GM21390 (cell line): ENCODE measurements at regions not wholly inside any gene's neighbourhood (a gene's known extent, or its start where the extent isn't known, plus 50 kb on each side); places are given as distances from the start of the nearest gene placed in this dataset.

Experiments
- ATAC-seq: cut with Tn5 transposase; IDR thresholded peaks from one replicate; pipeline ENCODE4 v1.9.1; 2021; ENCODE audit not compliant: unreplicated experiment

DNA sequence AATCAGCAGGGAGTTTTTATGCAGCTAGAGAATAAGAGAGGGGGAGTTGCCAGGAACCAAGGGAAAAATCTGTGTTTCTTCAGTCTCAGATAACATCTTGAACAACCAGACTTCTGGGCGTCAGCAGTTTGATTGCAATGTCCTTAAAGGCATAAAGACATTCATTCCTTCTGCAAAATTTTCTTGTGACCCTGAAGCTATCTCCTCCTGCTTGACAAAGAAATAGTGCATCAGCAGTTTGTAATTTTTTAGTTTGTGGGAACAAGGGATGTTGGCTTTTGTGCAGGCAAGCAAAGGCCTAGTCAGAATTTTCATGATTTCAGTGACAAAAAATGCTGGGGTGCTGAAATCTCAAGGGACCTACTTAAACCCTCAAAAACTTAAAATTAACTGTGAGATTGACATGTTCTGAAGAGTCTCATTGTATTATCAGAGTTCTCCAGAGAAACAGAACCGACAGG, 125.8 kb upstream of the UNC5C start:
- ATAC-seq, result no peak

DNA sequence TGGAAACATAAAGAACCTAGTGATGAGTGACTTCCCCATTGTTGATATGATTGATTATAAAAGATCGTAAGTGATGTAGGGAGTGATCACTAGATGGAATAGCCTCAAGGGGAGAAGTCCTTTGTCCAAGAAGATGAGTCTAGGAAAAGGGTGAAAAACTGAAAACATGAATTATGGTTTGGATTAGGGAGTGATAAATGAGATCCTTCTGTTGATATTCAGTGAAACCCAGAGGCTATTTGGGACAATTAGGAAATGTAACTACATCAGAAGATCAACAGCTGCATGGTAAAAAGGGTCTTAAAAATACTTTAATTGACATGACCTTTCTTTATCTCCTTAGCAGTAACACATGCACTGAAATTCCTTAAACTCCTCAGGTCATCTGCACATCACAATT, 124.0 kb upstream of the UNC5C start:
- no peak for ATAC-seq

DNA sequence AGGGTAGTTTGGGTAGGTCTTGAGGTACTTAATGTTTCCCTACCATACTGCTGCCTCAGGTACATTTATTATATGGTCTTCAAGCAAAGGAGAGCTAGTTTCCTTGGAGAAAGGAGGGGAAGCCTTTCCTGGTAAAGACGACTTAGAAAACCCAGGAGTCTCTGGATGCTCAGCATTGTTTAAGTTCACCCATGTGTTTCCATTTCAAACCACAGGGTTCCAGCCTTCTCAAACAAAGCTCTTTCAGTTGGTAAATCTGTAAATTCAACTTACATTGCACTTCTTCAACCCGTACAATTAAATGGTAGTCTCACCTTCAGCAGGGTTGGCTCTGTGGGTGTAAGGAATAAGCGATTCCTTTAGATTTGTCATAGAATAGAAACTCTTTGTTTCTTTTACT, 111.9 kb upstream of the UNC5C start:
- ATAC-seq, result no peak

DNA sequence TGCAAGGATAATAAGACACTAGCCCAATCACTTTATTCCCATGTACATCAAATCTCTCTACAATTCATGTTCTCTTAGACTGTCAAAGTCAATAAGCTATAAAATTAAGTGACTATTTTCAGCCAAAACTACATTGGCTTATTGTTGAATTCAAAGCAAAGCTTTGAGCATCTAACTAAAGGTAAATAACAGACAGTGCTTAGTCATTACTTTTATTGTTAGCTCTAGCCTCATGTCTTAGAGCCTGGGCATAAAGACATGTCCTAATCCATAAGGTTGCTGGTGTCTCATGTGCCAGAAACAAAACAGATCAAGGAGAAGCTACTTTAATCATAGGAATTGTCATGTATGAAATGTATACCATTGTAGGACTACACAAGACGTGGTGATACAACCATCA, 103.1 kb upstream of the UNC5C start:
- no peak for ATAC-seq

DNA sequence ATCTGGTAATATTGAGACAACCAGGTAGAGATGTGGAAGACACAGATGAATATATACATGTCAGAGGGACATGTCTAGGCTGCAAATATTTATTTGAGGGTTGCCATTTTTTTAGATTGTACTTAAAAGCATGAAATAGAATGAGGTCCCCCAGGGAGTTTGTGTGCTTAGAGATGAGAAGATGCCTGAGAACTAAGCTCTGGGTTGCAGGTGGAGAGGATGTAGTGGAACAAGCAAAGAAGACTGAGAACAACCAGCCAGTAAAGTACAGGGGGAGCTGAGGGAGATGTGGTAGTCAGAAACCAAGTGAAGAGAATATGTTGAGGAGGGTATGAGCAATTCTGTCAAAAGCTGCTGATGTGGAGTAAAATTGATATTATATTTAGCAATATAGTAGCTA, 95.6 kb upstream of the UNC5C start:
- no peak for ATAC-seq

DNA sequence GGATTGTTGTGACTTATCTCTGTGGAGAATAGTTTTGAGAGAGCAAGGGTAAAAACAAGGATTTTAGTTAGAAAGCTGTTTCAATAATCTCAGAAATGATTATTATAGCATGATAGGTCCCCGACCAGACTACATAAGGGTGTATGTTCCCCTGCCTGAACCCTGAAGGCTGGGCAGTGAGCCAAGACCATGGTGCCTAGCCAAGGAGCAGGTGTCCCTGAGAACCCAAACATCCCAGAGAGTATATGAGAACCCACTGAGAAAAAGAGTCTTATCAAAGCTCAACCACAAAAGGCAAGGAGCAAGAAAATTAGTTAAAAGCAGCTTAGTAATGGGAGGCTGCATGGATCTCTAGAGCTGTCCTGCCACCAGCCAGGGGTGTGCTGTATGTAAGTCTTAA, 94.9 kb upstream of the UNC5C start:
- ATAC-seq, result no peak

DNA sequence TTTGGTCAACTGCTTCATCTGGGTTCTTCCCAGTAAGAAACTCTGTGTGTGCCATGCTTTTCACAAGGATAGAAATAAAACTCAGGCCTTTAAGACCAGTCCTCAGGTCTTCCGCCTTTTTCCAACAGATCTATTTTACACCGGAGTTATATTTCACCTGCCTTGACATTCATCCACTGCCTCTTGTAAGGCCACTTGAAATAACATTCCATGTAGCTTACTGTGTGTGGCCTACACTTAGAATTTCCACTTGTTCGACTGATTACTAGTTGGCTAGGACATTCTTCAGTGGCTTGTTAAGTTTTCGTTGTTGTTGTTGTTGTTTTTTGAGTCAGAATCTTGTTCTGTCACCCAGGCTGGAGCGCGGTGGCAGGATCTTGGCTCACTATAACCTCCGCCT, 92.8 kb upstream of the UNC5C start:
- ATAC-seq, result no peak

DNA sequence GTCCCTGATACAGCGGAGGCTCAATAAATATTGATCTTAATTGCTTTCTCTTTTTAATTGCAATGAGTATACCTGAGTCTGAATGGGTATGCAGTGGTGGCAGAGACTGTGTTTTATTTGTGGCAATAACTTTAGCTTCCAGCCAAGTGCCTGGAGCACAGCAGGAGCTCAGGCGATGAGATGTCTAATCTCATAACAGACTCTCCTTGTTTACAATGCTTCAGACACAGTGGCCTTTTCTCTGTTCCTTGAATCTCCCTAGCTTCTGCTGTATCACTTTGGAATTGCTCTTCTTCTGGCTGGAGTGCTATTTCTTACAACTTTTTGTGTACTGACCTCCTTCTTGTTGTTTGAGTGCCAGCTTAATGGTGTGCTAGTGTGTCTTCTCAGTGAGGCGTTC, 91.5 kb upstream of the UNC5C start:
- ATAC-seq, result no peak

DNA sequence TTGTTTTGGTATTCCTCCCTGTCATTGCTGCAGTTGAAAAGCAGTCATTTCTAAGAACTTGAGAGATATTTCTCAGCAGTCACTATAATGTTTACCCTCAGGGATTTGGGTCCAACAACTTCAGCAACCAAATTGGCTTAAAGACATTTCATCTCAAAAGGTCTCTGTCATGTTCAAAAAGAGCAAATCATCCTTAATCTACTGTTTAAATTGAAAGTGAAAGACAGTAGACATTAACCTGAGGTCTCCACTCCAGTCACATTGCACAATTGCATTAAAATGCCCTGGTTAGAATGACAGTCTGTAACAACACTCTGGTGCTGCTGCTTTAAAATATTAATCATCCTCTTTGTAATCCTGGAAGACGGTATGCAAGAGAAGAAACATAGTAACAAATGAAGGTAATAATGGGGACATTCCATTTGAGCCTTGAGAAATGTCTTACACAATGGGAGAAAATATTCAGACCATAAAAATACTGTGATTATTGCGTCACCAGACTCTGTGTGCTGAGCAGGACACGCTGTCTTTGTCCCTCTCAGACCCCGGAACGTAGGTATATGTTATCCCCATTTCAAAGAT, 90.2 kb upstream of the UNC5C start:
- ATAC-seq, result no peak

DNA sequence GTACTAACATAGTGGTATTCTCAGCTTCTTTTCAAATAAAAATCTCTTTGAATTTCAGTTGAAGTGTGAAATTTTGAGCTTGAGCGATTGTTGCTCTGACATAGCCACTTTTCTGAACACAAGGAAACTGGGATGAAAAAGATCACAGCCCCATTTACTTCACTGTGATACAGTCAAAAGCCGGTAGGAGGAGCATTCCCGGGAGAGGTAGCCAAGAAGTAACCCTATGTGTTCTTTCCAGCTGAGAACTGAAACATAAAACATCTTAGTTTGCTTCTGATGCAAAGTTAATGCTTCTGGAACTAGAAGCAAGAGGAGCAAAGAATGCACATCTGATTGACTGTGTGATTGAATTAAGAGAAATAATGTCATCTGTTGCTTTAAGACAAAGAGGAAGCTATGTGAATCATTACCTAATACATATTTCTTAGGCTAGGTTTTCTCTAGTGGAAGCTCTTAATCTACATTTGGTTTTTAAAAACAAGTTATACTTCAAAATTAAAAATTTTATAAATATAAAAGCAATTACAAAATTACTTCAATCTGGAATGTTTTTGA, 88.3 kb upstream of the UNC5C start:
- ATAC-seq, result no peak

DNA sequence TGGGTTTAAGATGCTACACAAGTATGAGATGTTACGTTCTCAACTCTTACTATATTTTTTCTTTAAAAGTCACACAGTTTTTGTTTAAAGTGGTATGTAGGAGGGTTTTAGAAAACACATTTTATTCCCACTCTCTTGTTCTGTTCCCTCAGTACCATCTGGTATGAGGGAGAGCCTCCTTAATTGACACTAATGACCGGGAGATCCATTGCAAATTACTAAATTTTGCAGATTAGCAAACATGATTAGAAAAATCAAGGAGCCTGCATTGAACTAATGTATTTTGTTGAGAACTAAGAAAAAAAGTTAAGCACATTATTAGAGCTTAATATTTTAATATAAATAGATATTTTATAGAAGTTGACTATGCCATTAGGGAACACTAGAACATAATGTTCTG, 87.3 kb upstream of the UNC5C start:
- ATAC-seq, result no peak

DNA sequence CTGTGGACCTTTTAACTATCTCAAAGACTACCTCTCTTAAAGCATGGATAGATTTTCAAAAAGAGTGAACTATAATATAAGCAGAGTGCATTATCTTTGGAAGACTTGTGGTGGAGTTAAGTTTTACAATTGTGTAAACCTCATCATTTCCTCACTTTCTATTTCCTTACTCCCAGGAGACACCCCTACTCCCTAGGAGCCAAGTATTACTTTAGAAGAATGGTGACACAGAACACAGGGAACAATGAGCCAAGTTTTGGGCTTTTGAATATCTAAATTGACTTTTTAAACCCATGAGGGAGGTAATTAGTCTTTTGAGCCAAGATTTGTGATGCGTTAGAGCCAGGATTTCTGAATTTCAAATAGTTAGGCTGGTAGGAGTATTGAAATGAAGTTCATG, 78.9 kb upstream of the UNC5C start:
- no peak for ATAC-seq

DNA sequence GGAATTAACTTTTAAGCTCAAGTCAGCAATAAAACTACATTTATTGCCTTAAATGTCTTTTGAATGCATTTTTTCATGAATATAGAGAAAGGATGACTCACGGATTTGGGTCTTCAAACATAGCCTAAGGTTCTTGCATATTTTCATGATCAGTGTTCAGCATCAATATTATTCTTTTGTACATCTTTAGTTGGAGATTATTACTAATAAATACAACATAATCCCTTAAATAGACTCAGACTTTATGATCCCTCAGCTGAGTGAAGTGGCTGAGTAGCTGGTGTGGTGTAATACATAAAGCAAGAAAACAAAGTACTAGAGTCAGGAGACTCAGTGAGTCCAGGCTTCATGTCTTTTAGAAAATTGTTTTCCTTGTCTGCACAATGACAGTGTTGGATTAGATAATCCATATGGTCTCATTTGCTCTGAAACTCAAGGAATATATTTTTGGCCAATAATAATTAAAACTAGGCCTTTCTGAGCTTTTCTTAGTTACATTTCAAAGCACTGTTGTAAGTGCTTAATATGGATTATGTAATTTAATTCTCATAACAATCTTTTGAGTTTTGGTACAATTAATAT, 78.3 kb upstream of the UNC5C start:
- ATAC-seq, result no peak

DNA sequence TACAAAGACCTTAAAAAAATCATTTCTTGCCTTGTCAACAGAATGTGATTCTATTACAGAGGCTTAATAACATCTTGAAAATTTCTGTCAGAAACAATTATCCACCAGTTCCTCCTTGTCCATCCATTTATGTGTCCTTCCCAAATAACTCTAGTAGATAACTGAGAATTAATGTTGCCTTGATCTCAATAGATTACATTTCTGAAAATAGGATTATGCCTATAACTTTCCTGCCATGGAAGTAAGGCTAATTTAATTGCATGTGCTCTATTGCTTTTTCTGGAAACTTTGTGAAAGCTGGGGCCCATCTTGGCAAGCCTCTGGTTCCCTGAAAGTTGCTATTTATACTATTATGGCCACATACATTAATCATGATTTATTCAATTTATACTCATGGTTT, 76.2 kb upstream of the UNC5C start:
- ATAC-seq, result no peak

DNA sequence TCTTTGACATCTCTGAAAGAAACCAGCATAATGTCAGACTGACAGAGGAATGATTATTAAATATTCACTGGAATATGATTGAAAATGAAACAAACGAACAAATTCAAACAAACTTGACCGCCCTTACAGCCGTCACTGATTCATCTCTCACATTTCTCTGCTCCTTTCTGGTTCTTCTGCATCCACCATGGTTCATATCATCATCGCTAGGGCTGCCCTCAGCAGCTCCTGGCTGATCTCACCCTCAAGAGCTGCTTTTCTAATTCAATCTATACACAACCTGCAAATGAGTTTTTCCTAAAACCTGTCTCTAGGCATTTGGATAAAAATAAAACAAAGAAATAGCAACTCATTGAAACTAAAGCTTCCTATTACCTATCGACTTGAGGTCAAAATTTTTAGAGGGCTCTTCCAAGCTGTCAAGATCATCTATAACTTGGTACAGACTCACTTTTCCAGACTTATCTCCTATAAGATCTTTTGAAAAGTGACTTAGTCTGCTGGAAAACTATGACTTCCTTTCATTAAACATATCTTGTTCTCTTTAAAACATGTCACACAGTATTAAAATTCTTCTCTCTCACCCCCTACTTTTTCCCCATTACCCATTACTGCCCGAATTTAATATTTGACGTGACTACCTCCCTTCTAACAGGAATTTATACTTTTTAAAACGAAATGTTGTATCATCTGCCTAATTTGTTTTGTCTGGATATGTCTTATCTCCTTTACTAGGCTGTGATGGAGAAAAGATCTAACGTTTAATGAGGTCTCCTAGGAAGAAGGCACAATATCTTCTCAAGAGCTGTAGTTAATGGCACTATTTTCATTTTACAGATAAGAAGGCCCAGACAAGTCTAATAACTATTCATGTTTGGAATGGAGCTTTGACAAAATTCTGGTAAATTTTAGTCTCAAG, 71.0 kb upstream of the UNC5C start:
- no peak for ATAC-seq

DNA sequence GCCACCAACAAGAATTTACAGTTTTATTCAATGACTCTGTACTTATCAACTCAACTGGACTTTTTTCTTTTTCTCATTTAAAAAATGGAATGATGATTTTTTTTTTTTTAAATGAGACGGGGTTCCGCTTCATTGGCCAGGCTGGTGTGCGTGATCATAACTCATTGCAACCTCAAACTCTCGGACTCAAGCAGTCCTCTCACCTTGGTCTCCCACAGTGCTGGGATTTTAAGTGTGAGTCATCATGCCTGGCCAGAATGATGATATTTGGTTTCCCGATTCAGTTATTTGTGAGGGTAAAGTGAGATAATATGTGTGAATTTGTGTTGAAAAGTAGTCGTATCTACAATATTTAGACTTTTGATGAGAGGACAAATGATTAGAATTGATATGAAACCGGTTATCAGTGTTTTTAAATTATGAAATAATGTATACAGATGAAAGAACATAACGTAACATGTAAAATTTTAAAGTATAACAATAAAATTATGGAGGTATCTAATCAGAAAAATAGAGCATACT, 66.0 kb upstream of the UNC5C start:
- no peak for ATAC-seq

DNA sequence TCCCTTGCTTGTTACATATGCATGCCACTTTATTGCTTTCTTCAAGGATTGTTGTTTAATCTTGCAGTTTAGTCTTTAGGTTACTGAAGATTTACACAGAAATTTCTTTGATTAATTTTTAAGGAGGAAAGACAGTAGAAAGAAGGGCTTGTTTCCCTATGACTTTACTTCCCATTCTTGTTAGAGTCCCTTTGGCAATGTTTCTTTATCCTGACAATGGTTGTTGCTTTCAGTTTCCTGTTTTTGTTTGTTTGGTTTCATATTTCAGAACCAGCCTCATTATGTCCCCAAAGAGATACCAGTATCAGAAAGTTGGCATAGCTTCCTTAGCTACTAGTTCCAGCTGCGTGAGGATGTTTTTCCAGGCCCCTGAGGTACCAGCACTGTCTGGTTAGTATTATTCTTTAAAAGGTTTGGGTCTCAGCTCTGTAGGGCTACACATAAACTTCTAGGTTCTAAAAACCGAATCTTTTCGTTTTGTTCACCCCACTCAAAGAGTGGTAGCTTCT, 61.3 kb upstream of the UNC5C start:
- no peak for ATAC-seq

DNA sequence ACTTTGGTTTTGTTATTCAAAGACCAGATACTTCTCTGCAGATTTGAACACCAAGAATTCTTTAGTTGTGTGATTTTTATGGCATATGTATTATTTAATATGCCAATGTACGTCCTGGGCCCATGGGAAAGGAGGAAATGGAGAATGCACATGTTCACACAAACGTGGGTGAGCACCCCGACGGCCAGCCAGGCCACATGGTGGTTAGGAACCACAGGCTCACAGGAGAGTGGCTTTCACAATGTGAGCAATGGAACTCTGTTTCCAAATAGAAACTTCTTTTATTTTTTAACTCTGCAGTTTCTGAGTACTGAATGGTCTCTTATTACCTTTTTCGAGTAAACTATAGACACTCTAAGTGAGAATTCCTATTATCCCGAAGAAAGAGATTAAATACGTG, 58.0 kb upstream of the UNC5C start:
- ATAC-seq, result no peak

DNA sequence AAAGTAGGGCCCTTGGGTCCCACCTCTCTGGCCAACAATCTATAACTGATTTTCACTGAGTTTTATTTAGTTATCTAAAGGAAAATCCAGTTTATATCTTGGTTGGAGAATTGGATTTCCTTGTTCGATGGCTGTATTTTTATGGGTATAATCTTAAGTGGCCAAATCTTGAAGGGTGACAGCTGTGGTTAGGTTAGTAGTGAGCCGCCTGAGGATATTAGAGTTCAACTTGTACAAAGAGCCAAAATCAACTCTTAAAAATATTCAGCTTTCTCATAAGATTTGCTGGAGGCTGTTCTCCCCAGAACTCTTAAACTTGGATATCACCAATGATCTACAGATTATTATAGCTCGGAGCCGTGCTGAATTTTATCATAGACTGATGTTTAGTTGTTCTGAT, 54.6 kb upstream of the UNC5C start:
- ATAC-seq, result no peak

DNA sequence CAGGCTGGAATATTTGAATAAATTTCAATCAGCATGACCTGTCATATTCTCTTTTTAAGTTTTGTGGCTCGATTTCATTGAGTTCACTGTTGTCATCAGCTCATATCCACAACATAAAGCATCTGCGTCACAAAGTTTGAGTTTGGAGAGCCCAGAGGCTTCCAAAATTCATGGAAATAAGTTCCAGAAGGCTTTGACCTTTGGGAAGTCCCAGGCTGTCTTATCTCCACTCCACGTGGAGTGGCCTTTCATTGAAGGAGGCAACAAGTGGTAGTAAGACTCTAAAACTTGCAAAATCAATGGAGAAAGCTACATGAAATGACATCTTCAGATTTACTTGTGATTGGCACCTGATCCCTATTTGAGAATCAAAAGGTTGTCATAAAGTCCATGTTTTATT, 54.1 kb upstream of the UNC5C start:
- no peak for ATAC-seq

DNA sequence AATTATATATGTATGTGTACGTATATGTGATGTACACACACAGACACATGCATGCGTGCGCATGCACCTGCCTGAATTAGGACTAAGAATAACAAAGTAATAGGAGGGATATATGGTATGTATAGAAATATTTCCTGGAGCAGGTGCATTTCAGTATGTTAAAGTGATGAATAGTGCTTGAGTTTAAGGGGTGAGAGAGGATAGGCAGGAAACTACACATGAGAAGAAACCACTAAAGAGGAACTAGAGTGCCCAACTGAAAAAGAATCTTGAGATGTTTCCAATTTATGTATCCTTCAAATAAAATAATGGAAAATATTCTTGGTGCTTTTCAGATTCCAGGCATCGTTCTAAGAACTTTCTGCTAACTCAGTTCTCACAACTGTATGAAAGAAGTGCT, 52.6 kb upstream of the UNC5C start:
- no peak for ATAC-seq
